H1 (cell line): ENCODE measurements at regions not wholly inside any gene's neighbourhood (a gene's known extent, or its start where the extent isn't known, plus 50 kb on each side); places are given as distances from the start of the nearest gene placed in this dataset.

ENCODE experiments used
- CTCF ChIA-PET: fragments of 300-600 bp; sonication (Branson Sonifier 250); formaldehyde crosslinking; loops from one replicate; lab custom pipeline; 2021; ENCODE audit not compliant: partially characterized antibody; lab: Charles Lee
- POLR2A ChIA-PET: fragments of 300-600 bp; sonication (Branson Sonifier 250); formaldehyde crosslinking; loops from one replicate; lab custom pipeline; 2021; ENCODE audit warnings: inconsistent platforms; ENCODE audit not compliant: partially characterized antibody; lab: Charles Lee
- DNase-seq, 2 experiments: peaks; one replicate each; pipeline versions ENCODE4 v3.0.0 to v3.0.0-alpha.2; 2010 to 2022; ENCODE audit warnings: low spot score in 2 of 2, low read depth in 1 of 2, mixed read lengths in 1 of 2
- FAIRE-seq: peaks from 2 replicates; lab custom pipeline; 2011; peaks lifted over from hg19 to GRCh38; lab: Jason Lieb, UNC
- H2AFZ ChIP-seq: 2 replicates; pipeline ENCODE4 v1.8.1; 2012; ENCODE audit warnings: low read length, inconsistent platforms
- H2AK5ac ChIP-seq: 2 replicates; pipeline ENCODE4 v1.6.1; 2013; ENCODE audit warnings: low read depth, low read length
- H2BK120ac ChIP-seq: replicated peaks from 2 replicates; pipeline ENCODE3; 2013; ENCODE audit warnings: low read depth, low read length, inconsistent platforms
- H2BK12ac ChIP-seq: 2 replicates; pipeline ENCODE4 v1.6.1; 2013; ENCODE audit warnings: low read depth, low read length
- H2BK15ac ChIP-seq: 2 replicates; pipeline ENCODE4 v1.6.1; 2013; ENCODE audit warnings: low read length
- H2BK20ac ChIP-seq: 2 replicates; pipeline ENCODE4 v1.6.1; 2013; ENCODE audit warnings: low read length
- H2BK5ac ChIP-seq: 2 replicates; pipeline ENCODE4 v1.6.1; 2013; ENCODE audit warnings: low read depth, low read length
- H3K14ac ChIP-seq: 2 replicates; pipeline ENCODE4 v1.6.1; 2013; ENCODE audit warnings: inconsistent platforms; ENCODE audit not compliant: insufficient read length
- H3K18ac ChIP-seq: 2 replicates; pipeline ENCODE4 v1.6.1; 2013; ENCODE audit warnings: low read length; ENCODE audit errors: extremely low read depth
- H3K23ac ChIP-seq: 2 replicates; pipeline ENCODE4 v1.6.1; 2013; ENCODE audit warnings: inconsistent platforms; ENCODE audit not compliant: insufficient read length
- H3K23me2 ChIP-seq: 2 replicates; pipeline ENCODE4 v1.6.1; 2013; ENCODE audit warnings: low read depth, low read length
- H3K27ac ChIP-seq: 2 replicates; pipeline ENCODE4 v1.6.1; 2011; ENCODE audit warnings: low read depth, low read length, inconsistent platforms
- H3K27me3 ChIP-seq, 4 experiments: replicated peaks in 1 of 4; 1 replicate in 1 of 4; 2 replicates in 3 of 4; pipeline versions ENCODE4 v1.6.1 to v1.8.1; 2011 to 2013; ENCODE audit warnings: low read length in 3 of 4, mild to moderate bottlenecking in 3 of 4, inconsistent platforms in 2 of 4, mixed read lengths in 2 of 4, moderate library complexity in 1 of 4; ENCODE audit not compliant: control insufficient read depth in 3 of 4, insufficient read depth in 3 of 4; ENCODE audit errors: extremely low read depth in 1 of 4
- H3K36me3 ChIP-seq, 4 experiments: 2 replicates each; pipeline versions ENCODE4 v1.6.1 to v1.8.1; 2011 to 2013; ENCODE audit warnings: mild to moderate bottlenecking in 4 of 4, low read length in 3 of 4, moderate library complexity in 2 of 4, control low read depth in 1 of 4, inconsistent platforms in 1 of 4; ENCODE audit not compliant: insufficient read depth in 4 of 4, control insufficient read depth in 2 of 4
- H3K4ac ChIP-seq: replicated peaks from 2 replicates; pipeline ENCODE3; 2013; ENCODE audit warnings: low read length, low read depth, mixed read lengths, inconsistent platforms; ENCODE audit not compliant: insufficient read length
- H3K4me1 ChIP-seq, 4 experiments: replicated peaks in 1 of 4; 1 replicate in 1 of 4; 2 replicates in 3 of 4; pipeline versions ENCODE4 v1.6.1 to v1.8.1; 2011 to 2013; ENCODE audit warnings: low read length in 3 of 4, inconsistent platforms in 2 of 4, mixed read lengths in 1 of 4; ENCODE audit not compliant: insufficient read depth in 4 of 4, control insufficient read depth in 3 of 4
- H3K4me2 ChIP-seq, 2 experiments: 2 replicates each; pipeline versions ENCODE4 v1.6.1 to v1.8.1; 2011 to 2013; ENCODE audit warnings: low read depth in 2 of 2, low read length in 2 of 2, control low read depth in 1 of 2, inconsistent platforms in 1 of 2, mild to moderate bottlenecking in 1 of 2; ENCODE audit not compliant: insufficient read depth in 1 of 2
- H3K4me3 ChIP-seq, 4 experiments: fragments of 200-600, 300-600 bp in 1 of 4; sonication (generic), shearing (Covaris generic), sonication (Bioruptor Twin) in 1 of 4; 2 replicates each; pipeline versions ENCODE4 v1.5.1 to v1.8.1; 2011 to 2016; ENCODE audit warnings: low read length in 4 of 4, low read depth in 3 of 4, control low read depth in 2 of 4, inconsistent platforms in 2 of 4, mild to moderate bottlenecking in 2 of 4, mixed read lengths in 1 of 4, moderate library complexity in 1 of 4; ENCODE audit not compliant: insufficient read depth in 2 of 4; ENCODE audit errors: extremely low read depth in 1 of 4
- H3K56ac ChIP-seq: replicated peaks from 2 replicates; pipeline ENCODE3; 2013; ENCODE audit warnings: low read depth, mild to moderate bottlenecking, mixed read lengths, low read length, inconsistent platforms; ENCODE audit not compliant: insufficient read length
- H3K79me1 ChIP-seq: 2 replicates; pipeline ENCODE4 v1.6.1; 2013; ENCODE audit warnings: low read depth, low read length, control low read depth
- H3K79me2 ChIP-seq, 2 experiments: 2 replicates each; pipeline versions ENCODE4 v1.6.1 to v1.8.1; 2012 to 2013; ENCODE audit warnings: low read length in 2 of 2, mild to moderate bottlenecking in 2 of 2, inconsistent platforms in 1 of 2; ENCODE audit not compliant: insufficient read depth in 2 of 2, control insufficient read depth in 1 of 2
- H3K9ac ChIP-seq, 4 experiments: replicated peaks in 1 of 4; 1 replicate in 1 of 4; 2 replicates in 3 of 4; pipeline versions ENCODE4 v1.6.1 to v1.8.1; 2011 to 2013; ENCODE audit warnings: low read depth in 3 of 4, low read length in 3 of 4, control low read depth in 2 of 4, mild to moderate bottlenecking in 2 of 4, moderate library complexity in 2 of 4, inconsistent platforms in 1 of 4; ENCODE audit errors: extremely low read depth in 1 of 4
- H3K9me3 ChIP-seq, 2 experiments: 2 replicates each; pipeline versions ENCODE4 v1.6.1 to v1.8.1; 2012 to 2013; ENCODE audit warnings: mild to moderate bottlenecking in 2 of 2, moderate library complexity in 2 of 2, control low read depth in 1 of 2, inconsistent platforms in 1 of 2, low read depth in 1 of 2, low read length in 1 of 2, mixed read lengths in 1 of 2; ENCODE audit not compliant: insufficient read depth in 2 of 2
- H4K20me1 ChIP-seq, 2 experiments: replicated peaks in 1 of 2; 2 replicates each; pipeline versions ENCODE3 to v1.8.1; 2011 to 2013; ENCODE audit warnings: inconsistent platforms in 2 of 2, low read length in 2 of 2, mild to moderate bottlenecking in 1 of 2; ENCODE audit not compliant: insufficient read depth in 2 of 2, control insufficient read depth in 1 of 2
- H4K5ac ChIP-seq: 2 replicates; pipeline ENCODE4 v1.6.1; 2013; ENCODE audit warnings: low read length, low read depth, mixed read lengths, inconsistent platforms; ENCODE audit not compliant: insufficient read length
- H4K8ac ChIP-seq: 2 replicates; pipeline ENCODE4 v1.8.0; 2013; ENCODE audit warnings: mild to moderate bottlenecking, moderate library complexity, low read length, inconsistent platforms; ENCODE audit not compliant: insufficient read depth; ENCODE audit errors: extremely low read depth
- H4K91ac ChIP-seq: replicated peaks from 2 replicates; pipeline ENCODE3; 2013; ENCODE audit warnings: low read length, mixed read lengths, inconsistent platforms; ENCODE audit not compliant: insufficient read length
- CEBPB ChIP-seq: IDR thresholded peaks from 2 replicates; pipeline ENCODE4 v1.6.1; 2012; ENCODE audit warnings: low read depth, low read length
- CHD1 ChIP-seq: IDR thresholded peaks from 2 replicates; pipeline ENCODE4 v1.6.1; 2012; ENCODE audit warnings: low read depth, low read length, improper control_type of control experiment
- EP300 ChIP-seq, 2 experiments: IDR thresholded peaks; 1 replicate in 1 of 2; 2 replicates in 1 of 2; pipeline ENCODE4 v1.6.1; 2011 to 2012; ENCODE audit warnings: low read depth in 2 of 2, low read length in 2 of 2, mild to moderate bottlenecking in 2 of 2, borderline replicate concordance in 1 of 2, inconsistent platforms in 1 of 2, moderate library complexity in 1 of 2
- KDM1A ChIP-seq: fragments of 200-600, 300-600 bp; sonication (generic); IDR thresholded peaks from 2 replicates; pipeline ENCODE4 v1.7.1; 2016; ENCODE audit warnings: mild to moderate bottlenecking, low read length, borderline replicate concordance
- MAFK ChIP-seq: IDR thresholded peaks from 2 replicates; pipeline ENCODE4 v1.6.1; 2012; ENCODE audit warnings: low read depth, mild to moderate bottlenecking, improper control_type of control experiment, low read length
- SIN3A ChIP-seq, 2 experiments: IDR thresholded peaks in 1 of 2; conservative IDR thresholded peaks in 1 of 2; 2 replicates each; pipeline ENCODE4 v1.6.1; 2011 to 2012; ENCODE audit warnings: low read length in 2 of 2, improper control_type of control experiment in 1 of 2, low read depth in 1 of 2, mild to moderate bottlenecking in 1 of 2
- TAF1 ChIP-seq: IDR thresholded peaks from 2 replicates; pipeline ENCODE4 v1.6.1; 2011; ENCODE audit warnings: mild to moderate bottlenecking, low read depth, low read length
- TAF7 ChIP-seq: optimal IDR thresholded peaks from 2 replicates; pipeline ENCODE3; 2011; ENCODE audit warnings: low read depth, mild to moderate bottlenecking, inconsistent platforms, low read length, moderate library complexity, borderline replicate concordance
- WGBS, 2 experiments: shearing (Covaris generic) in 1 of 2; methylation state at CpG; one replicate each; pipeline versions ENCODE4 v1.1.6 to v1.1.7; 2013 to 2015; ENCODE audit warnings: low lambda C conversion rate in 2 of 2, mixed read lengths in 2 of 2, inconsistent platforms in 1 of 2, low coverage in 1 of 2, missing lambda C conversion rate in 1 of 2; ENCODE audit not compliant: insufficient replicate concordance in 2 of 2, insufficient coverage in 1 of 2, insufficient read length in 1 of 2; ENCODE audit errors: extremely low coverage in 1 of 2, missing lambda C conversion rate in 1 of 2; 5-methylcytosine and 5-hydroxymethylcytosine counted together
- TF ChIP-seq, protein P1 (sequence below): IDR thresholded peaks from 2 replicates; pipeline ENCODE4 v1.6.1; 2012; ENCODE audit warnings: inconsistent platforms

DNA sequence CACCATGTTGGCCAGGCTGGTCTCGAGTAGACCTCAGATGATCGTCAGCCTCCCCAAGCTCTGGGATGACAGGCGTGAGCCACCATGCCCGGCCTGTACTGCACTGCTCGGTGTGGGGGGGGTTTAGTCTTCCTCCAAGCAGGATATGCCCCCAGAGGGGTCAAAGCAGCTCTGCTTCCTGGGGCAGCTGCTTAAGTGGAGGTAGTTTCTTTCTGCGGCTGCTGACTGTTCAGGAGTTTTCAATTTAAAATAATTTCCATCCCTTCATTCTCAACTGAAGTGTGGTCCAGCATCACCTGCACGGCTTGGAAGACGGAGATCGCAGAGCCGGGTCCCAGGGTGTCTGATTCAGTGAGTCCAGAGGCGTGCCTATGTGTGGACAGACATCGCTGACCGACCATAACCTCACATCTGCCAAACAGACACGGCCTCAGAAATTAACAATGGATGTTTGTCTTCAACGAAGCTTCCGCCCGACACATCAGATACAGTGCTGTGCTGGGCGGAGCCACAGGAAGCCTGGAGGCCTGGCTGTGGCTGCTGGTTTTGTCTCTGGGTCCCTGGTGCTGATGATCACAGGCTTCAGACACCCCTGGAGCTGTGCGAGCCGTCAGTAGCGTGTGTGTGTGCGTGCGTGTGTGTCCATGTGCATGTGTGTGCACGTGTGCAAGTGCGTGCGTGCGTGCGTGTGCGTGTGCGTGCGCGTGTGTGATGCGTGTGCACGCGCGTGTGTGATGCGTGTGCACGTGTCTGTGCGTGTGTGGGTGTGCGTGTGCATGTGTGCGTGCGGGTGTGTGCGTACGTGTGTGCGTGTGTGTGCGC is 226.5 kb upstream of the PITRM1 start:
- TF ChIP-seq CEBPB (no peak), TAF1 (no peak), TAF7 (no peak), MAFK (no peak), CHD1 (no peak), EP300 (IDR thresholded peaks at IDR 0.05; ENCODE audit: borderline replicate concordance in 1 of 2, low read depth in 2 of 2, low read length in 2 of 2) (no peak), KDM1A (no peak), SIN3A (conservative IDR thresholded peaks at IDR 0.05 in 1 of 2, IDR thresholded peaks at IDR 0.05 in 1 of 2; ENCODE audit: low read depth in 1 of 2, low read length in 2 of 2) (no peak)
- TF ChIP-seq, protein P1, sequence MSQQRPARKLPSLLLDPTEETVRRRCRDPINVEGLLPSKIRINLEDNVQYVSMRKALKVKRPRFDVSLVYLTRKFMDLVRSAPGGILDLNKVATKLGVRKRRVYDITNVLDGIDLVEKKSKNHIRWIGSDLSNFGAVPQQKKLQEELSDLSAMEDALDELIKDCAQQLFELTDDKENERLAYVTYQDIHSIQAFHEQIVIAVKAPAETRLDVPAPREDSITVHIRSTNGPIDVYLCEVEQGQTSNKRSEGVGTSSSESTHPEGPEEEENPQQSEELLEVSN, result no peak
- Histone ChIP-seq H3K4ac (no peak overlapping the region), H3K4me3 (no peak overlapping the region), H3K27ac (no peak overlapping the region), H3K36me3 (no peaks in the 10 kb centered on the region), H3K79me2 (no peaks in the 10 kb centered on the region), H2AK5ac (0 out of 2 replicates have a peak overlapping the region, but pooled peaks have one; percentile 75), H3K27me3 (no peaks in the 10 kb centered on the region), H3K4me1 (peaks cover 0 to 4% (median 2%) of the 10 kb centered on the region in 4 experiments; a peak in 2 of 7 replicates), H2BK20ac (no peak overlapping the region), H4K20me1 (no peaks in the 10 kb centered on the region), H3K14ac (no peak overlapping the region), H4K5ac (no peak overlapping the region), H3K4me2 (no peak overlapping the region), H3K23me2 (0 out of 2 replicates have a peak, but pooled peaks cover 1% of the 10 kb centered on the region), H3K56ac (no peak overlapping the region), H2BK120ac (no peak overlapping the region), H3K9me3 (peaks cover 0 to 2% of the 10 kb centered on the region in 2 experiments; a peak in 1 of 4 replicates), H2BK12ac (0 out of 2 replicates have a peak overlapping the region, but pooled peaks have one; percentile 68), H3K18ac (no peak overlapping the region), H2BK15ac (peak overlapping the region; percentile 72; the same call in 1 of the 2 replicates), H4K91ac (peak overlapping the region; percentile 92), H3K9ac (0 out of 7 replicates have a peak overlapping the region, but pooled peaks of 1 of the 4 experiments have one; percentile 11), H3K23ac (no peak overlapping the region), H2BK5ac (peak overlapping the region; percentile 75; the same call in 1 of the 2 replicates), H3K79me1 (no peaks in the 10 kb centered on the region), H4K8ac (no peak overlapping the region), H2AFZ (no peak overlapping the region)
- ChIA-PET POLR2A (no interaction called here), CTCF (interaction anchor here (1.2 kb wide), 1 partner anchor 128 kb away, joined by 3 read pairs; no protein-coding TSS in a partner anchor)
- FAIRE-seq, result no peak
- 92% methylated on average over 46 of the region's 46 CpGs; no CpG with 5 or more reads in 1 of the 2 experiments for WGBS, 2 experiments
- no peak for DNase-seq
